ENCODE measurements at regions not wholly inside any gene's neighbourhood (a gene's known extent, or its start where the extent isn't known, plus 50 kb on each side); places are given as distances from the start of the nearest gene placed in this dataset.

GRCh38 chr9:115301581-115301980 is 183.6 kb upstream of the TNC start:
- DNase-seq (ENCODE audit: low read depth, low spot score) (no peak), FAIRE-seq (no peak)
- Histone ChIP-seq H3K36me3 (ENCODE audit: control insufficient read depth in 2 of 2, extremely low read depth in 1 of 2, insufficient read depth in 2 of 2, low read length in 2 of 2) (no peaks in the 10 kb centered on the region), H3K9me1 (ENCODE audit: control insufficient read depth, extremely low read depth, insufficient read depth, low read length) (no peaks in the 10 kb centered on the region), H2AFZ (ENCODE audit: control insufficient read depth, low read length) (no peak overlapping the region), H3K27ac (ENCODE audit: control insufficient read depth, insufficient read depth, low read length) (no peak overlapping the region), H3K27me3 (ENCODE audit: control insufficient read depth, extremely low read depth, insufficient read depth, low read length) (no peaks in the 10 kb centered on the region), H4K20me1 (ENCODE audit: control insufficient read depth, extremely low read depth, insufficient read depth, low read length) (no peaks in the 10 kb centered on the region), H3K9ac (ENCODE audit: control insufficient read depth, extremely low read depth, insufficient read depth, low read length) (no peak overlapping the region), H3K9me3 (ENCODE audit: control insufficient read depth, low read depth, low read length) (no peaks in the 10 kb centered on the region), H3K79me2 (ENCODE audit: control insufficient read depth, insufficient read depth, low read length) (no peaks in the 10 kb centered on the region), H3K4me1 (ENCODE audit: control insufficient read depth, extremely low read depth, insufficient read depth, low read length) (peaks cover 15% of the 10 kb centered on the region), H3K4me3 (ENCODE audit: control insufficient read depth in 2 of 3, extremely low read depth in 1 of 3, insufficient read depth in 2 of 3, low read depth in 1 of 3, low read length in 3 of 3) (no peak overlapping the region), H3K4me2 (ENCODE audit: control insufficient read depth, extremely low read depth, insufficient read depth, low read depth, low read length) (no peak overlapping the region)
- dilution Hi-C loops (cut with MboI; ENCODE audit: extremely low pct_ligation_motif_present, low sequenced_read_pairs) = no loop called here
- TF ChIP-seq CTCF (optimal IDR thresholded peaks at IDR 0.05 in 1 of 3, IDR thresholded peaks at IDR 0.05 in 1 of 3, conservative IDR thresholded peaks at IDR 0.05 in 1 of 3; ENCODE audit: extremely low read depth in 1 of 3, insufficient read depth in 2 of 3, low read length in 3 of 3) = no peak
- no peak for TF ChIP-seq EZH2 (IDR thresholded peaks at IDR 0.05; ENCODE audit: low read length)

- FAIRE-seq = peak; percentile 97
- DNase-seq (ENCODE audit: low read depth, low spot score) = no peak
- peak overlapping the region; percentile 51 for H3K4me2 ChIP-seq (ENCODE audit: control insufficient read depth, extremely low read depth, insufficient read depth, low read depth, low read length)
- dilution Hi-C loops (cut with MboI; ENCODE audit: extremely low pct_ligation_motif_present, low sequenced_read_pairs) = no loop called here
- peaks cover 15% of the 10 kb centered on the region for H3K4me1 ChIP-seq (ENCODE audit: control insufficient read depth, extremely low read depth, insufficient read depth, low read length)
- H3K9me1 ChIP-seq (ENCODE audit: control insufficient read depth, extremely low read depth, insufficient read depth, low read length) = no peaks in the 10 kb centered on the region
- no peak for TF ChIP-seq EZH2 (IDR thresholded peaks at IDR 0.05; ENCODE audit: low read length)
- no peak for TF ChIP-seq CTCF (optimal IDR thresholded peaks at IDR 0.05 in 1 of 3, IDR thresholded peaks at IDR 0.05 in 1 of 3, conservative IDR thresholded peaks at IDR 0.05 in 1 of 3; ENCODE audit: extremely low read depth in 1 of 3, insufficient read depth in 2 of 3, low read length in 3 of 3)
- no peaks in the 10 kb centered on the region for H4K20me1 ChIP-seq (ENCODE audit: control insufficient read depth, extremely low read depth, insufficient read depth, low read length)
- H3K27me3 ChIP-seq (ENCODE audit: control insufficient read depth, extremely low read depth, insufficient read depth, low read length) = no peaks in the 10 kb centered on the region
- no peaks in the 10 kb centered on the region for H3K9me3 ChIP-seq (ENCODE audit: control insufficient read depth, low read depth, low read length)
- H3K9ac ChIP-seq (ENCODE audit: control insufficient read depth, extremely low read depth, insufficient read depth, low read length) = peak overlapping the region; percentile 13
- H3K27ac ChIP-seq (ENCODE audit: control insufficient read depth, insufficient read depth, low read length) = peak overlapping the region; percentile 48
- no peaks in the 10 kb centered on the region for H3K36me3 ChIP-seq (ENCODE audit: control insufficient read depth in 2 of 2, extremely low read depth in 1 of 2, insufficient read depth in 2 of 2, low read length in 2 of 2)
- peak overlapping the region; percentile 84 for H2AFZ ChIP-seq (ENCODE audit: control insufficient read depth, low read length)
- peak overlapping the region in 2 of 3 experiments; percentile 22 to 25 for H3K4me3 ChIP-seq (ENCODE audit: control insufficient read depth in 2 of 3, extremely low read depth in 1 of 3, insufficient read depth in 2 of 3, low read depth in 1 of 3, low read length in 3 of 3)
- no peaks in the 10 kb centered on the region for H3K79me2 ChIP-seq (ENCODE audit: control insufficient read depth, insufficient read depth, low read length)
These were observed 187.6 kb upstream of the TNC start for GRCh38 chr9:115305543-115305942.
